ENCODE measurements at regions not wholly inside any gene's neighbourhood (a gene's known extent, or its start where the extent isn't known, plus 50 kb on each side); places are given as distances from the start of the nearest gene placed in this dataset.
A peak's percentile ranks its signal among the peaks of the same experiment; 100 is the strongest.

DNA sequence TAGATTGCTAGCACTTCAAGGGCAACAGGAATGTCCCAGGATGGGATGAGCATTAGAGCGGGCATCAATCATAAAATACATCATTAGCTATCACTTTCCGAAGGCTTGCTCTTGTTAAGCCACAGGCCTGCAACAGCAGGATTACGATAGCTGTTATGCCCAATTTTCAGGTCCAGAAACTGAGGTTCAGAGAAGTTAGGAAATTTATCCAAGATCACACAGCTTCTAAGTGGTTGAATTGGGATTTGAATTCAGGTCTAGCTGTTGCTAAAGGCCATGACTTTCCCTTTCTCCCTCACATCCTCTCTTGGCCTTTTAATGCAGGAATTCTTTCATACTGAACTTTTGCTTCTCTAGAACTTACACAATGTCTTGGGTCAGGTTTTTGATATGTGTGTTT is 119.4 kb upstream of the ERCC6L2 start:
- H3K27me3 ChIP-seq (ENCODE audit: insufficient read depth, low read length, poor library complexity, severe bottlenecking), result no peaks in the 10 kb centered on the region
- H3K9ac ChIP-seq (ENCODE audit: low read depth, low read length, poor library complexity, severe bottlenecking), result peak overlapping the region; percentile 15
- no peak overlapping the region for H2AFZ ChIP-seq (ENCODE audit: low read length)

DNA sequence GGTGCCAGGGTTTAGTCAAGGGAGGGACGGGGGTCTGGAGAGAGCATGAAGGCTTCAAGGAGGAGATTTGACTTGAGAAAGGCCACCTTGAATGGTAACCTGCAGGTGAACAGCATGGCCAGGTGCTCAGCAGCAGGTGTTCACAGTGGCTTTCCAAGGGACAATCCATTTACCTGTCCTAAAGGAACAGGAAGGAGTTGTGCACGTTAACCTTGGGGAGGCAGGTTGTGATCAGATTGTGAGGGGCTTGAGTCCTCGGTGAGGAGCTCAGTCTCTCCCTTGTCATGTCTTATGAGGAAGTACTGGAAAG is 120.1 kb upstream of the ERCC6L2 start:
- no peak for TF ChIP-seq EZH2phosphoT487 (IDR thresholded peaks at IDR 0.05; ENCODE audit: borderline replicate concordance)
- TF ChIP-seq, protein P1, sequence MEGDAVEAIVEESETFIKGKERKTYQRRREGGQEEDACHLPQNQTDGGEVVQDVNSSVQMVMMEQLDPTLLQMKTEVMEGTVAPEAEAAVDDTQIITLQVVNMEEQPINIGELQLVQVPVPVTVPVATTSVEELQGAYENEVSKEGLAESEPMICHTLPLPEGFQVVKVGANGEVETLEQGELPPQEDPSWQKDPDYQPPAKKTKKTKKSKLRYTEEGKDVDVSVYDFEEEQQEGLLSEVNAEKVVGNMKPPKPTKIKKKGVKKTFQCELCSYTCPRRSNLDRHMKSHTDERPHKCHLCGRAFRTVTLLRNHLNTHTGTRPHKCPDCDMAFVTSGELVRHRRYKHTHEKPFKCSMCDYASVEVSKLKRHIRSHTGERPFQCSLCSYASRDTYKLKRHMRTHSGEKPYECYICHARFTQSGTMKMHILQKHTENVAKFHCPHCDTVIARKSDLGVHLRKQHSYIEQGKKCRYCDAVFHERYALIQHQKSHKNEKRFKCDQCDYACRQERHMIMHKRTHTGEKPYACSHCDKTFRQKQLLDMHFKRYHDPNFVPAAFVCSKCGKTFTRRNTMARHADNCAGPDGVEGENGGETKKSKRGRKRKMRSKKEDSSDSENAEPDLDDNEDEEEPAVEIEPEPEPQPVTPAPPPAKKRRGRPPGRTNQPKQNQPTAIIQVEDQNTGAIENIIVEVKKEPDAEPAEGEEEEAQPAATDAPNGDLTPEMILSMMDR (conservative IDR thresholded peaks at IDR 0.05; ENCODE audit: low read length), result no peak

More for the DNA sequence above, 119.4 kb upstream of the ERCC6L2 start:
- H3K9me3 ChIP-seq (ENCODE audit: insufficient read depth, low read depth, low read length), result no peaks in the 10 kb centered on the region
- H3K79me2 ChIP-seq (ENCODE audit: insufficient read depth, low read length), result no peaks in the 10 kb centered on the region
- H3K4me1 ChIP-seq (ENCODE audit: insufficient read depth, low read length, poor library complexity, severe bottlenecking), result peaks cover 44% of the 10 kb centered on the region
- H4K20me1 ChIP-seq (ENCODE audit: insufficient read depth, low read length, poor library complexity, severe bottlenecking), result no peaks in the 10 kb centered on the region
- no peak overlapping the region for H3K4me2 ChIP-seq (ENCODE audit: low read depth, low read length, poor library complexity, severe bottlenecking)
- H3K36me3 ChIP-seq (ENCODE audit: insufficient read depth, low read length), result no peaks in the 10 kb centered on the region
- no peak for TF ChIP-seq EZH2phosphoT487 (IDR thresholded peaks at IDR 0.05; ENCODE audit: borderline replicate concordance)
- TF ChIP-seq, protein P1 (conservative IDR thresholded peaks at IDR 0.05; ENCODE audit: low read length), result no peak
- no peak overlapping the region for H3K4me3 ChIP-seq (ENCODE audit: low read length, poor library complexity, severe bottlenecking)
- peaks cover 11% of the 10 kb centered on the region for H3F3A ChIP-seq (ENCODE audit: low read depth)
- H3K9me2 ChIP-seq (replicated peaks; ENCODE audit: low read depth, low read length), result no peaks in the 10 kb centered on the region

DNA sequence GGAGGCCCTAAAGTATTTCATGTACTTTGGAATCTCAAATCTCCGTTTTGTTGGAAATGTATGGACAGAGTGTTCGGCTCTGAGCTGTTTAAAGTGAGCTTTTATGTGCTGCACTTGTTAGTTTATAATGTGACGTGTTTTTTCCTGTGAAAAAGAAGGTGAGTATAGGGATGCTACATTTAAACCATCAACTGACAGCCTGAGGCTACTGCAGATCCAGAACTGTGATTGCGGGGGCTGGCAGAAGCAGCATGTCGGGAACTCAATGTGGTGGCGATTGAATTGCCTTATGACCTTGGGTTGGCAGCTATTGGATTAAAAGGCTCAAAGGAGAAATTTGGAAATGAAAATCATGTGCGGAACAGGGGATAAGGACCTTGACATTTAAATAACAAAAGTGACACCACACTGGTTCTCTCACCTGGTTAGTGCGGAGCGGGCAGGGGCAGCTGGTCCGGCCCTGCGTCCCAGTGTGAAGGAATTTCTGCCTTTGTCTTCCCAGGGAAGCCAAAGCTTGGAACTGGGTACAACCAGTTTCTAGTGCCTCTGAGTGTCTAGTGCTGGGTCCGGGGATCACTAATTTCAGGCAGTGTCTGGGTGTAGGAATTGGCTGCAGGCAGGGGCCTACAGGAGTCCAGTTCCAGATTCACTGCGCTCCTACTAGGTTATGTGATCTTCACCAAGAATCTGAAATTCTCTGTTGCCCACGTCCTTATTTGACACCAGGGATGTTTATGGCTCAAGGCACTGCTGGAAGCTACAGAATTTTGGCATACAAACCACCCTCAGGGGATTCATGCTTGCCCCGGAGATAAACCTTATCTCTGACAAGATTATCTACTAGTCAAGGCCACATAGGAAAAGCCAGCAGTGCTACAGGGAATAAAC is 120.7 kb upstream of the ERCC6L2 start:
- peaks cover 56% of the 10 kb centered on the region for H3K4me1 ChIP-seq (ENCODE audit: insufficient read depth, low read length, poor library complexity, severe bottlenecking)
- H3K9me2 ChIP-seq (replicated peaks; ENCODE audit: low read depth, low read length), result no peaks in the 10 kb centered on the region
- H3K36me3 ChIP-seq (ENCODE audit: insufficient read depth, low read length), result no peaks in the 10 kb centered on the region
- peak overlapping the region; percentile 15 for H3K9ac ChIP-seq (ENCODE audit: low read depth, low read length, poor library complexity, severe bottlenecking)
- no peaks in the 10 kb centered on the region for H3K9me3 ChIP-seq (ENCODE audit: insufficient read depth, low read depth, low read length)
- peak overlapping the region; percentile 44 for H3K4me3 ChIP-seq (ENCODE audit: low read length, poor library complexity, severe bottlenecking)
- H4K20me1 ChIP-seq (ENCODE audit: insufficient read depth, low read length, poor library complexity, severe bottlenecking), result no peaks in the 10 kb centered on the region
- peak overlapping the region; percentile 75 for H3K4me2 ChIP-seq (ENCODE audit: low read depth, low read length, poor library complexity, severe bottlenecking)
- no peaks in the 10 kb centered on the region for H3K79me2 ChIP-seq (ENCODE audit: insufficient read depth, low read length)
- no peak overlapping the region for H2AFZ ChIP-seq (ENCODE audit: low read length)
- TF ChIP-seq, protein P1 (conservative IDR thresholded peaks at IDR 0.05; ENCODE audit: low read length), result no peak
- no peak for TF ChIP-seq EZH2phosphoT487 (IDR thresholded peaks at IDR 0.05; ENCODE audit: borderline replicate concordance)
- peaks cover 11% of the 10 kb centered on the region for H3F3A ChIP-seq (ENCODE audit: low read depth)
- no peaks in the 10 kb centered on the region for H3K27me3 ChIP-seq (ENCODE audit: insufficient read depth, low read length, poor library complexity, severe bottlenecking)

More for the DNA sequence above, 120.1 kb upstream of the ERCC6L2 start:
- Histone ChIP-seq H3K4me3 (ENCODE audit: low read length, poor library complexity, severe bottlenecking) (no peak overlapping the region), H3K4me1 (ENCODE audit: insufficient read depth, low read length, poor library complexity, severe bottlenecking) (peaks cover 51% of the 10 kb centered on the region), H3K27me3 (ENCODE audit: insufficient read depth, low read length, poor library complexity, severe bottlenecking) (no peaks in the 10 kb centered on the region), H3K79me2 (ENCODE audit: insufficient read depth, low read length) (no peaks in the 10 kb centered on the region), H3K9me3 (ENCODE audit: insufficient read depth, low read depth, low read length) (no peaks in the 10 kb centered on the region), H4K20me1 (ENCODE audit: insufficient read depth, low read length, poor library complexity, severe bottlenecking) (no peaks in the 10 kb centered on the region), H2AFZ (ENCODE audit: low read length) (no peak overlapping the region), H3K9me2 (replicated peaks; ENCODE audit: low read depth, low read length) (no peaks in the 10 kb centered on the region), H3K9ac (ENCODE audit: low read depth, low read length, poor library complexity, severe bottlenecking) (peak overlapping the region; percentile 15), H3K36me3 (ENCODE audit: insufficient read depth, low read length) (no peaks in the 10 kb centered on the region), H3F3A (ENCODE audit: low read depth) (peaks cover 11% of the 10 kb centered on the region), H3K4me2 (ENCODE audit: low read depth, low read length, poor library complexity, severe bottlenecking) (peak overlapping the region; percentile 75)
